K562 (cell line): ENCODE measurements at regions not wholly inside any gene's neighbourhood (a gene's known extent, or its start where the extent isn't known, plus 50 kb on each side); places are given as distances from the start of the nearest gene placed in this dataset.

Source experiments
- ATAC-seq: fragments of 200-7000 bp; cut with Tn5 transposase; 3 replicates; pipeline ENCODE4 v1.9.1; 2020; ENCODE audit warnings: moderate library complexity
- BruUV-seq: library from RNA; stranded (reverse); fragments of 400-500 nt; replicated peaks from 2 replicates; lab custom pipeline; 2021; lab: Mats Ljungman, UMichigan
- CTCF ChIA-PET: fragments of 300-600 bp; formaldehyde crosslinking; extraction: SDS; loops from one replicate; lab custom pipeline; 2021; ENCODE audit warnings: low intra/inter-chr PET ratio; lab: Yijun Ruan, JAX
- POLR2A ChIA-PET: fragments of 300-600, 350-650 bp; sonication (Branson Sonifier 250); formaldehyde crosslinking; extraction: SDS; loops from one replicate; lab custom pipeline; 2021; ENCODE audit warnings: antibody characterized with exemption, inconsistent platforms; lab: Yijun Ruan, JAX
- DNase-seq, 4 experiments: peaks; one replicate each; pipeline versions ENCODE4 v3.0.0 to v3.0.0-alpha.2; 2011 to 2018; ENCODE audit warnings: low spot score in 3 of 4, mixed read lengths in 3 of 4; ENCODE audit errors: extremely low read depth in 1 of 4
- FAIRE-seq: peaks from 2 replicates; lab custom pipeline; 2011; peaks lifted over from hg19 to GRCh38; lab: Jason Lieb, UNC
- H2AFZ ChIP-seq: 2 replicates; pipeline ENCODE4 v1.6.0; 2011; ENCODE audit warnings: low read depth, low read length, control low read depth, inconsistent platforms
- H3K27ac ChIP-seq: fragments of 200-600 bp; 3 replicates; pipeline ENCODE4 v1.8.0; 2011; ENCODE audit warnings: low read depth, mild to moderate bottlenecking, control low read depth, inconsistent platforms, low read length, moderate library complexity, mixed read lengths; ENCODE audit errors: extremely low read depth
- H3K27me3 ChIP-seq, 2 experiments: fragments of 300-600 bp in 1 of 2; 2 replicates in 1 of 2; 3 replicates in 1 of 2; pipeline versions ENCODE4 v1.6.0 to v1.8.0; 2011; ENCODE audit warnings: inconsistent platforms in 2 of 2, low read length in 2 of 2, mild to moderate bottlenecking in 1 of 2, mixed read lengths in 1 of 2, moderate library complexity in 1 of 2; ENCODE audit not compliant: control insufficient read depth in 2 of 2, insufficient read depth in 2 of 2
- H3K36me3 ChIP-seq: fragments of 300-600 bp; 3 replicates; pipeline ENCODE4 v1.8.0; 2011; ENCODE audit warnings: mild to moderate bottlenecking, low read length, inconsistent platforms; ENCODE audit not compliant: control insufficient read depth, insufficient read depth
- H3K4me1 ChIP-seq, 2 experiments: fragments of 200-600 bp in 1 of 2; replicated peaks in 1 of 2; 2 replicates in 1 of 2; 3 replicates in 1 of 2; pipeline versions ENCODE4 v1.5.1 to v1.8.0; 2011; ENCODE audit warnings: inconsistent platforms in 2 of 2, low read length in 2 of 2, mild to moderate bottlenecking in 1 of 2, mixed read lengths in 1 of 2, moderate library complexity in 1 of 2; ENCODE audit not compliant: control insufficient read depth in 2 of 2, insufficient read depth in 2 of 2
- H3K4me2 ChIP-seq: 2 replicates; pipeline ENCODE4 v1.6.1; 2011; ENCODE audit warnings: low read length, control low read depth, inconsistent platforms, mixed read lengths; ENCODE audit not compliant: insufficient read depth
- H3K4me3 ChIP-seq: fragments of 200-600 bp; sonication (generic), shearing (Covaris generic); 2 replicates; pipeline ENCODE4 v1.5.1; 2016; ENCODE audit warnings: control low read depth, inconsistent platforms
- H3K79me2 ChIP-seq: fragments of 200-600 bp; 3 replicates; pipeline ENCODE4 v1.8.0; 2011; ENCODE audit warnings: low read length, inconsistent platforms; ENCODE audit not compliant: control insufficient read depth, insufficient read depth
- H3K9ac ChIP-seq, 2 experiments: 2 replicates each; pipeline versions ENCODE4 v1.6.0 to v1.6.1; 2011; ENCODE audit warnings: low read depth in 2 of 2, low read length in 2 of 2, control low read depth in 1 of 2, inconsistent platforms in 1 of 2, mild to moderate bottlenecking in 1 of 2, mixed read lengths in 1 of 2; ENCODE audit not compliant: insufficient read depth in 1 of 2
- H3K9me1 ChIP-seq: one replicate; pipeline ENCODE4 v1.6.0; 2011; ENCODE audit warnings: inconsistent platforms, mild to moderate bottlenecking, low read length, moderate library complexity; ENCODE audit not compliant: control insufficient read depth, insufficient read depth
- H3K9me3 ChIP-seq: replicated peaks from 2 replicates; pipeline ENCODE4 v1.5.1; 2011; ENCODE audit warnings: low read depth, low read length, inconsistent platforms; ENCODE audit not compliant: control insufficient read depth, insufficient read depth
- H4K20me1 ChIP-seq: replicated peaks from 2 replicates; pipeline ENCODE4 v1.6.1; 2011; ENCODE audit warnings: low read length, inconsistent platforms, mixed read lengths; ENCODE audit not compliant: control insufficient read depth, insufficient read depth
- ADNP ChIP-seq: fragments of 200-800 bp; sonication (Bioruptor generic); IDR thresholded peaks from 2 replicates; pipeline ENCODE4 v1.6.1; 2016; ENCODE audit warnings: missing genetic modification characterization, missing compliant biosample characterization
- CBX8 ChIP-seq: fragments of 200-600 bp; sonication (generic); IDR thresholded peaks from 2 replicates; pipeline ENCODE4 v1.6.1; 2012; ENCODE audit warnings: borderline replicate concordance, mixed run types, low read depth, mild to moderate bottlenecking, moderate library complexity, mixed read lengths, low read length, control low read depth, inconsistent platforms; ENCODE audit not compliant: poor library complexity, severe bottlenecking; ENCODE audit errors: extremely low read depth
- CCAR2 ChIP-seq: fragments of 200-400 bp; formaldehyde crosslinking; IDR thresholded peaks from 2 replicates; pipeline ENCODE4 v1.6.1; 2017; ENCODE audit warnings: mild to moderate bottlenecking, low read depth, low read length
- CTBP1 ChIP-seq: fragments of 450-650 bp; IDR thresholded peaks from 2 replicates; pipeline ENCODE4 v1.6.1; 2016; ENCODE audit warnings: borderline replicate concordance
- JUNB ChIP-seq: fragments of 450-650 bp; formaldehyde crosslinking; conservative IDR thresholded peaks from 2 replicates; pipeline ENCODE4 v1.4.0; 2020; ENCODE audit warnings: mild to moderate bottlenecking
- RUNX1 ChIP-seq: sonication (generic); IDR thresholded peaks from 2 replicates; pipeline ENCODE4 v1.6.1; 2016; ENCODE audit warnings: antibody characterized with exemption, low read depth
- TEAD2 ChIP-seq: fragments of 450-650 bp; IDR thresholded peaks from 2 replicates; pipeline ENCODE4 v1.6.1; 2016; ENCODE audit warnings: missing genetic modification characterization, control low read depth, missing compliant biosample characterization
- ZNF224 ChIP-seq: sonication (generic); formaldehyde crosslinking; IDR thresholded peaks from 2 replicates; pipeline ENCODE4 v1.8.0; 2022; ENCODE audit warnings: mild to moderate bottlenecking, missing genetic modification reagents
- ZNF445 ChIP-seq: fragments of 250-450 bp; sonication (Bioruptor Pico); IDR thresholded peaks from 2 replicates; pipeline ENCODE4 v1.4.0; 2020; ENCODE audit warnings: low read depth, mild to moderate bottlenecking, moderate library complexity
- ZNF668 ChIP-seq: fragments of 250-450 bp; sonication (Bioruptor Pico); IDR thresholded peaks from 2 replicates; pipeline ENCODE4 v1.8.0; 2022; ENCODE audit warnings: mild to moderate bottlenecking, inconsistent platforms
- WGBS: fragments of 100-300 bp; shearing (Covaris generic); methylation state at CpG from one replicate; pipeline ENCODE4 v1.1.6; 2016; ENCODE audit warnings: low coverage, mixed read lengths; ENCODE audit not compliant: insufficient coverage; ENCODE audit errors: missing lambda C conversion rate; 5-methylcytosine and 5-hydroxymethylcytosine counted together
- in situ Hi-C: fragments of 300-500 bp; cut with MboI; formaldehyde crosslinking; loops from 4 replicates; pipeline ENCODE4 v1.15.0; 2018; ENCODE audit warnings: inconsistent platforms, mixed read lengths
- intact Hi-C: fragments of 100-400 bp; cut with micrococcal nuclease; formaldehyde crosslinking; loops from 2 replicates; pipeline ENCODE4 v1.14.2; 2022
- TF ChIP-seq, protein P1 (sequence below): fragments of 450-650 bp; IDR thresholded peaks from 2 replicates; pipeline ENCODE4 v1.6.1; 2016
- TF ChIP-seq, protein P2 (sequence below): sonication (generic); formaldehyde crosslinking; IDR thresholded peaks from 2 replicates; pipeline ENCODE4 v1.8.0; 2022; ENCODE audit warnings: mild to moderate bottlenecking, missing genetic modification reagents
- TF ChIP-seq, protein P3 (sequence below): fragments of 450-650 bp; IDR thresholded peaks from 2 replicates; pipeline ENCODE4 v1.6.1; 2017; ENCODE audit warnings: mild to moderate bottlenecking, moderate library complexity

DNA sequence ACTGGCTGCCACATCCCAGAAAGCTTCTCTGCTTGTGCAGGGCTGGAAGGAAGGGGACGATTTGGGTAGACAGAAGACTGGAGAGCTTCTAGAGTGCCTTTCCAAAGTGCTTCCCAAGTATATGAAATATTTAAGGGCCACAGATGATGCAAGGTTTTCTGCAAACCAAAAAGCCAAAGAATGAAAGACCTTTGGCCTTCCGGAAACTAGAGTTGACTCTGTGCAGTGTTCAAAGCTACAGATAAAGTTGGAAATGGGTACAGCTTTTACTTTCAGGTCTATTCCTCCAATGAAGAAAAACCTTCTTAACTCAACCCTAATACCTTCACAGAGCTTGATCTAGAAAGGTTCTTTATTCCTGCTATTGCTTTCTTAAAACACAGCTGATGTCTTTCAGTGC, 253.0 kb upstream of the KLHL29 start (continued):
- TF ChIP-seq, protein P1, sequence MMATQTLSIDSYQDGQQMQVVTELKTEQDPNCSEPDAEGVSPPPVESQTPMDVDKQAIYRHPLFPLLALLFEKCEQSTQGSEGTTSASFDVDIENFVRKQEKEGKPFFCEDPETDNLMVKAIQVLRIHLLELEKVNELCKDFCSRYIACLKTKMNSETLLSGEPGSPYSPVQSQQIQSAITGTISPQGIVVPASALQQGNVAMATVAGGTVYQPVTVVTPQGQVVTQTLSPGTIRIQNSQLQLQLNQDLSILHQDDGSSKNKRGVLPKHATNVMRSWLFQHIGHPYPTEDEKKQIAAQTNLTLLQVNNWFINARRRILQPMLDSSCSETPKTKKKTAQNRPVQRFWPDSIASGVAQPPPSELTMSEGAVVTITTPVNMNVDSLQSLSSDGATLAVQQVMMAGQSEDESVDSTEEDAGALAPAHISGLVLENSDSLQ: no peak
- TF ChIP-seq CTBP1: no peak

DNA sequence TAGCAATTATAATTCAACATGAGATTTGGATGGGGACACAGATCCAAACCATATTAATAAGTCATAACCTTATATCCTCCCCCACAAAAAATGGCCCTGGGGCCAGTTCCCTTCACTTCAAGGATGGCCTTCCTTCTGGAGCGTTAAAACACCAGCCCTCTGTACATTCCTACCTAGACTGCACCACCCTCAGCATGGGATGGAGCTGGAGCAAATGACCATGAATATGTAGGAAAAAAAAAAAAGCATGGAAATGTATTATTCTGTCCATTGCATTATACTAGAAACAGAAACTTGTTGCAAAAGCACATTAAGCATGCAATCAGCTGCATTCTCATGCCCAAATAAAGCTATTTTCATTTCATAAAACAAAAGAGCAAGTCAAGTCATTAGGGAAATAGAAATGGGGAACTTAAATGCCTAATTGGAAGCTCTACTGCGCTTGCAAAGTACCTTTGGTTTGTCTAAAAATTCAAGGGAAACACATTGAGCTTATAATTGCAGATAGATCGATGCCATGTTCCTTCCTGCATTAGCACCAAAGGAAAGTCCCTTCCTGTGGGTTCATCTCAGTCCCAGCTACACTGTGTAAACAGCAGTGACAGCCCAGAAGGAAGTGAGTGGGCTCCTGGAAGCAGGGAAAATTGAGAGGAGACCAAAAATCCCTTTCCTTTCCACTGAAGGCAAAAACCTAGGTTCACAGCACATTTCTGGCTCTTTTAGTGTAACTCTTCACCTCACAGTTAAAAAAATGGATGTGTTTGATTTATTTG, 252.0 kb upstream of the KLHL29 start:
- intact Hi-C loops: no loop called here
- in situ Hi-C loops: no loop called here
- BruUV-seq: no TSS peak
- Histone ChIP-seq H3K9me3 (no peaks in the 10 kb centered on the region), H2AFZ (no peak overlapping the region), H4K20me1 (no peaks in the 10 kb centered on the region), H3K4me1 (no peaks in the 10 kb centered on the region), H3K79me2 (no peaks in the 10 kb centered on the region), H3K4me3 (no peak overlapping the region), H3K36me3 (no peaks in the 10 kb centered on the region), H3K27me3 (no peaks in the 10 kb centered on the region), H3K4me2 (no peak overlapping the region), H3K27ac (no peak overlapping the region), H3K9me1 (no peaks in the 10 kb centered on the region), H3K9ac (no peak overlapping the region)
- ATAC-seq: no peak
- WGBS: 0% methylated on average over 3 of the region's 3 CpGs
- TF ChIP-seq ZNF445 (CRISPR knock-in tag) (no peak), JUNB (CRISPR knock-in tag) (no peak), ADNP (no peak), ZNF224 (CRISPR knock-in tag) (no peak), RUNX1 (no peak), CTBP1 (no peak), ZNF668 (CRISPR knock-in tag) (no peak), TEAD2 (tag) (no peak), CCAR2 (no peak), CBX8 (no peak)
- TF ChIP-seq, protein P2, sequence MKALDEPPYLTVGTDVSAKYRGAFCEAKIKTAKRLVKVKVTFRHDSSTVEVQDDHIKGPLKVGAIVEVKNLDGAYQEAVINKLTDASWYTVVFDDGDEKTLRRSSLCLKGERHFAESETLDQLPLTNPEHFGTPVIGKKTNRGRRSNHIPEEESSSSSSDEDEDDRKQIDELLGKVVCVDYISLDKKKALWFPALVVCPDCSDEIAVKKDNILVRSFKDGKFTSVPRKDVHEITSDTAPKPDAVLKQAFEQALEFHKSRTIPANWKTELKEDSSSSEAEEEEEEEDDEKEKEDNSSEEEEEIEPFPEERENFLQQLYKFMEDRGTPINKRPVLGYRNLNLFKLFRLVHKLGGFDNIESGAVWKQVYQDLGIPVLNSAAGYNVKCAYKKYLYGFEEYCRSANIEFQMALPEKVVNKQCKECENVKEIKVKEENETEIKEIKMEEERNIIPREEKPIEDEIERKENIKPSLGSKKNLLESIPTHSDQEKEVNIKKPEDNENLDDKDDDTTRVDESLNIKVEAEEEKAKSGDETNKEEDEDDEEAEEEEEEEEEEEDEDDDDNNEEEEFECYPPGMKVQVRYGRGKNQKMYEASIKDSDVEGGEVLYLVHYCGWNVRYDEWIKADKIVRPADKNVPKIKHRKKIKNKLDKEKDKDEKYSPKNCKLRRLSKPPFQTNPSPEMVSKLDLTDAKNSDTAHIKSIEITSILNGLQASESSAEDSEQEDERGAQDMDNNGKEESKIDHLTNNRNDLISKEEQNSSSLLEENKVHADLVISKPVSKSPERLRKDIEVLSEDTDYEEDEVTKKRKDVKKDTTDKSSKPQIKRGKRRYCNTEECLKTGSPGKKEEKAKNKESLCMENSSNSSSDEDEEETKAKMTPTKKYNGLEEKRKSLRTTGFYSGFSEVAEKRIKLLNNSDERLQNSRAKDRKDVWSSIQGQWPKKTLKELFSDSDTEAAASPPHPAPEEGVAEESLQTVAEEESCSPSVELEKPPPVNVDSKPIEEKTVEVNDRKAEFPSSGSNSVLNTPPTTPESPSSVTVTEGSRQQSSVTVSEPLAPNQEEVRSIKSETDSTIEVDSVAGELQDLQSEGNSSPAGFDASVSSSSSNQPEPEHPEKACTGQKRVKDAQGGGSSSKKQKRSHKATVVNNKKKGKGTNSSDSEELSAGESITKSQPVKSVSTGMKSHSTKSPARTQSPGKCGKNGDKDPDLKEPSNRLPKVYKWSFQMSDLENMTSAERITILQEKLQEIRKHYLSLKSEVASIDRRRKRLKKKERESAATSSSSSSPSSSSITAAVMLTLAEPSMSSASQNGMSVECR: no peak
- TF ChIP-seq, protein P3, sequence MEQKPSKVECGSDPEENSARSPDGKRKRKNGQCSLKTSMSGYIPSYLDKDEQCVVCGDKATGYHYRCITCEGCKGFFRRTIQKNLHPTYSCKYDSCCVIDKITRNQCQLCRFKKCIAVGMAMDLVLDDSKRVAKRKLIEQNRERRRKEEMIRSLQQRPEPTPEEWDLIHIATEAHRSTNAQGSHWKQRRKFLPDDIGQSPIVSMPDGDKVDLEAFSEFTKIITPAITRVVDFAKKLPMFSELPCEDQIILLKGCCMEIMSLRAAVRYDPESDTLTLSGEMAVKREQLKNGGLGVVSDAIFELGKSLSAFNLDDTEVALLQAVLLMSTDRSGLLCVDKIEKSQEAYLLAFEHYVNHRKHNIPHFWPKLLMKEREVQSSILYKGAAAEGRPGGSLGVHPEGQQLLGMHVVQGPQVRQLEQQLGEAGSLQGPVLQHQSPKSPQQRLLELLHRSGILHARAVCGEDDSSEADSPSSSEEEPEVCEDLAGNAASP: no peak
- DNase-seq: no peak
- CTCF ChIA-PET: no interaction called here
- POLR2A ChIA-PET: no interaction called here
- no peak for FAIRE-seq
